IPS DF 6.9 (cell line): ENCODE measurements at regions not wholly inside any gene's neighbourhood (a gene's known extent, or its start where the extent isn't known, plus 50 kb on each side); places are given as distances from the start of the nearest gene placed in this dataset.

ENCODE experiments used
- DNase-seq: peaks from one replicate; pipeline ENCODE4 v3.0.0-alpha.2; 2013; ENCODE audit warnings: low read depth, low spot score
- H3K27ac ChIP-seq: one replicate; pipeline ENCODE4 v1.5.1; 2013; ENCODE audit warnings: low read length, control low read depth
- H3K27me3 ChIP-seq: 2 replicates; pipeline ENCODE4 v1.6.1; 2013; ENCODE audit warnings: mild to moderate bottlenecking, low read length; ENCODE audit not compliant: control insufficient read depth, insufficient read depth
- H3K36me3 ChIP-seq: 2 replicates; pipeline ENCODE4 v1.6.1; 2013; ENCODE audit warnings: low read length; ENCODE audit not compliant: control insufficient read depth, insufficient read depth
- H3K4me1 ChIP-seq: 2 replicates; pipeline ENCODE4 v1.6.1; 2013; ENCODE audit warnings: low read length; ENCODE audit not compliant: control insufficient read depth, insufficient read depth
- H3K4me3 ChIP-seq: 2 replicates; pipeline ENCODE4 v1.5.1; 2013; ENCODE audit warnings: mild to moderate bottlenecking, low read length
- H3K9me3 ChIP-seq: 2 replicates; pipeline ENCODE4 v1.6.1; 2013; ENCODE audit warnings: low read length, inconsistent platforms; ENCODE audit not compliant: control insufficient read depth, insufficient read depth
- WGBS: extraction: QIAGEN DNeasy Blood & Tissue Kit; methylation state at CpG from one replicate; pipeline ENCODE4 v1.1.7; 2013; ENCODE audit warnings: mixed read lengths, missing lambda C conversion rate; ENCODE audit not compliant: insufficient read length, insufficient coverage; 5-methylcytosine and 5-hydroxymethylcytosine counted together

DNA sequence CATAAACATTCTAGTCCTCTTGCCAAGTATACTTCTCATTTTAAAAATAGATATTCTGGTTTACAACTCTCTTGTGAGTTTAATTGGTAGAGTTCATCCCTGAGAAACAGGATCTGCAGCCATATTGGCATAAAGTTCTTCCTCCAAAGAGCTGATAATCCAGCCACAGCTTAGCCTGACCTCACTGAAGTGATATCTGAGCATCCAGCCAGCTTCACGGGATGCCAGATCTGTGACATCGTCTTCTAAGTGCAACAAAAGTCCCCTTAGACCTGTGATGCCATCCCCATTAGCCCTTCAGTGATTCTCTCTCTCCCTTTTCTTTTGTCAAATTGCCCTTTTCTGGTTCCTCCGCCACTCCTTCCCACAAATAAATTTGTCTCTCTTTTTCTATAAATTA lies 180.6 kb upstream of the STXBP5 start:
- Histone ChIP-seq H3K27ac (no peak overlapping the region), H3K4me1 (no peaks in the 10 kb centered on the region), H3K27me3 (no peaks in the 10 kb centered on the region), H3K9me3 (no peaks in the 10 kb centered on the region), H3K4me3 (no peak overlapping the region), H3K36me3 (no peaks in the 10 kb centered on the region)
- WGBS = 100% methylated on average over 1 of the region's 3 CpGs
- DNase-seq = no peak

DNA sequence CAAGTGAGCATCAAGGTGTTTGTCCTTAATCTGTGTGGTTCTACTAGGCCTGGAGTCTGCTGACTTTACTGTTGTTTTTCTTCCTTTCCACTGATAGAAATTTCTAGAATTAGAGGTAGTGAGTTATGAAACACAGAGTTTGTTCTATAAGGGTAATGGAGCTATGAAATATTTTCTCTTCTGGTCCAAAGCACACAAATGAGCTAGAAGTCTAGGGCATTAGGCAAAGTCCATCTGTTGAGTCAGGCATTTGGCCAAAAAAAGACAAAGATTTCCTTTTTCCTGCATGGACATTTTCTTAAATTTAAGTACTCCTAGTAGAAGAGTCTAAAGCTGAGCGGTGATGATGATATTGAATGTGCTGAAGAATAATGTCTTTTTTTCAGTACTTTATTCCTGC lies 174.3 kb upstream of the STXBP5 start:
- no peaks in the 10 kb centered on the region for H3K36me3 ChIP-seq
- no peaks in the 10 kb centered on the region for H3K27me3 ChIP-seq

DNA sequence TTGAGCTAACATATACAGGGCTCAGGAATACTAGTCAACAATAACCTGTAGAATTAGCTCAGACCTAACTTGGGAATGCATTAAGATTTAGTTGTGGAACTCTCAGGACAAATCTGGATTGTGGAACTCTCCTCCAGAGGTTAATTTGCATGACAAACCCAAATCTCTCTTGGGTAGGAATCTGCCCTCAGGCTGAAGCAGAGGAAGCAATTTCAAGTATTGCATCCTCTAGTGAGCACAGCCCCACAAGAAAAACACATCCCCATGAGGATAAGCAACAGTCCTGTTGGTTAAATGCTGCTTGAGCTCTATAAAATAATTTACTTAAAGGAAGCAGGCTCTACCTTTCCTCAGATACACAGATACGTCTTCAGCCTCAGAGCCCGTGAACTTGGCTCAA lies 170.9 kb upstream of the STXBP5 start:
- Histone ChIP-seq H3K27me3 (no peaks in the 10 kb centered on the region), H3K36me3 (no peaks in the 10 kb centered on the region), H3K9me3 (no peaks in the 10 kb centered on the region), H3K27ac (no peak overlapping the region), H3K4me1 (peaks cover 2% of the 10 kb centered on the region), H3K4me3 (no peak overlapping the region)
- peak; percentile 31 for DNase-seq
- WGBS = no CpG with 5 or more reads among the region's 2 CpGs

More for the DNA sequence above, 174.3 kb upstream of the STXBP5 start:
- Histone ChIP-seq H3K9me3 (no peaks in the 10 kb centered on the region), H3K4me1 (peaks cover 2% of the 10 kb centered on the region), H3K4me3 (no peak overlapping the region), H3K27ac (no peak overlapping the region)
- no peak for DNase-seq
- WGBS = no CpG with 5 or more reads among the region's 1 CpG

DNA sequence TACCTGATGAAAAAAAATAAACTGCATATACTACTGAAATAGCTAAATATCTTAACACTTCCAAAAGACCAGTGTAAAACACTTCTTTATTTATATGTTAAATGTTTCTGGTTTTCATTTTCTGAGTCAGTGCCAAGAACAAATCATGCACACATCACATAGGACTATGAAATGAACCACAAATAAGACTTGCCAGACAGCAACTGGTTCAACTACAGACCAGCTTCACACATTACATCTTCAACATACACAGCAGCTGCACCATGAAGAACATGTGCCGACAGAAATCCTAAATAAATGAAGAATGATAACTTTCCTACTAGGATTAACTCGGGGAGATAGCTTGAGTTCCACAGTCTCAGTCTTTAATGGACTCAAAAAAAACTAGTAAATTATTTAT lies 168.3 kb upstream of the STXBP5 start:
- DNase-seq = no peak
- Histone ChIP-seq H3K36me3 (no peaks in the 10 kb centered on the region), H3K27me3 (no peaks in the 10 kb centered on the region), H3K27ac (no peak overlapping the region), H3K9me3 (no peaks in the 10 kb centered on the region), H3K4me1 (peaks cover 2% of the 10 kb centered on the region), H3K4me3 (no peak overlapping the region)
- no CpG with 5 or more reads among the region's 2 CpGs for WGBS

DNA sequence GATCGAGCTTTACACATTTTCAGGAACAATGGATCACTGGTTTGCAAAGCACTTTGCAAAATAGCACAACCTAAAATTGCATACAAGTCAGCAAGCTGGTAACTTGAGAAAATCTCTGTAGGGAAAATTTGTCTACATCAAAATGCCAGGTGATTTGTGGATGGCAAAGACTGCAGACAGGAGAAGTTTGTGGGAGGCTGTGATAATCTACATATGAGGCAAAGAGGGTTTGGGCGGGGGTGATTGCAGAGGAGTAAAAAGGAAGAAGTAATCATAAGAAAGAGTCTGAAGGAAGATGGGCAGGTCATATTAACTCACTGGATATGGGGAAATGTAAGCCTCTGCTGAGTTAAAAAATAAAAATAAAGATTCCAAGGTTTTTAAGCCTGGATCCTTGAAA lies 166.3 kb upstream of the STXBP5 start:
- Histone ChIP-seq H3K9me3 (no peaks in the 10 kb centered on the region), H3K36me3 (no peaks in the 10 kb centered on the region), H3K27ac (no peak overlapping the region), H3K27me3 (no peaks in the 10 kb centered on the region), H3K4me3 (no peak overlapping the region), H3K4me1 (peaks cover 2% of the 10 kb centered on the region)
- no CpG with 5 or more reads among the region's 2 CpGs for WGBS
- DNase-seq = no peak

DNA sequence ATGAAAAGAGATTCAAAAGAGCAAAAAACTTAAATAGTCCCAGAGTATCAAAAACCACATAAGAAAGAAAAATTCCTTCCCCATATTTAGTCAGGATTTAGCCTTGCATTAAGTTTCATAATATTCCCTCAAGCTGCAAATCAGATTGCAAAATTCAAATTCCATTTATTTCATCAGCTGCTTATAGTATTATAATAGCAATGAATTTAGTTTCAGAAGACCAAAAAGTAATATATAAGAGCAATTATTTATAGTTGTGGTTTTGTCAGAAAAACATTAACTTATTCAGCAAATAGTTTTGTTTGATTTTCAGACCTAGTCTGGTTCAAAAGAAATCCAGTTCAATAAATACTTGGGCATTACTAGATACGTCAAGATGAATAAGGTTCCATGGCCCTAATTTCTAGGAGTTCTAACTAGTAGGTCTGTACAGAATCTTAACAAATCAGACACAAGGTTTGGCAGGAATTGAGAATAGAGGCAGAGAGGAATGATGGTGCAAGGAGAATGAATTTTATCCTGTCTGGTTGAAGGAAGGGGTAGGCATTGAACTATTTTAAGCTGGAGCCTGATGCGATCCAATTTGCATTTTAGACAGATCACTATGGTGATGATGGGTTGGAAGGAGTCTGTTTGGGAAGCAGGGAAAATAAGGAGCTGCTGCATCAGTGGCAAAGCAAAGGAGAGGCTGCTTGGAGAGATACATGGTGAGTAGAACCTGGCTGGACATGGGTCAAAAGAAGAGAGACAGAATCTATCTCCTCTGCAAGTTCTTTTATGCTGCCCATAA lies 163.9 kb upstream of the STXBP5 start:
- Histone ChIP-seq H3K9me3 (no peaks in the 10 kb centered on the region), H3K4me3 (no peak overlapping the region), H3K27me3 (no peaks in the 10 kb centered on the region), H3K27ac (no peak overlapping the region), H3K4me1 (no peaks in the 10 kb centered on the region), H3K36me3 (no peaks in the 10 kb centered on the region)
- no CpG with 5 or more reads among the region's 2 CpGs for WGBS
- no peak for DNase-seq

DNA sequence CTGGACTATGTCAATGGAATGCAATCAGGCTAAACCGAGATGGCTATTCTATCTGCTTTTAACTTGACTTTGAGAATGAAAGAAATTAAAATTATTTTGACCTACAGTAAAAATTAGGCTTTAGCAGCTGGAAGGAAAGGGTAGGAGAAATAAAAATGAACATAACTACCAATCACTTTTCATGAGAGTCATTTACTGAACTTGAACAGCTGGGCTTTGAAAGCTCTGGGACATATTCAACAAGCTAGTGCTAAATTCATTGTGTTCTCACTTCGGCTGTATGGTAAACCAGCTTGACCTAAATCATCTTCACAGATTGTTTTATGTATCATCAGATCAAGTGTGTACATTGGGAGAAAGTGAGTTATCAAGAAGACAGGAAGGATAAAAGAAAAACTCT lies 161.5 kb upstream of the STXBP5 start:
- no CpG with 5 or more reads among the region's 2 CpGs for WGBS

DNA sequence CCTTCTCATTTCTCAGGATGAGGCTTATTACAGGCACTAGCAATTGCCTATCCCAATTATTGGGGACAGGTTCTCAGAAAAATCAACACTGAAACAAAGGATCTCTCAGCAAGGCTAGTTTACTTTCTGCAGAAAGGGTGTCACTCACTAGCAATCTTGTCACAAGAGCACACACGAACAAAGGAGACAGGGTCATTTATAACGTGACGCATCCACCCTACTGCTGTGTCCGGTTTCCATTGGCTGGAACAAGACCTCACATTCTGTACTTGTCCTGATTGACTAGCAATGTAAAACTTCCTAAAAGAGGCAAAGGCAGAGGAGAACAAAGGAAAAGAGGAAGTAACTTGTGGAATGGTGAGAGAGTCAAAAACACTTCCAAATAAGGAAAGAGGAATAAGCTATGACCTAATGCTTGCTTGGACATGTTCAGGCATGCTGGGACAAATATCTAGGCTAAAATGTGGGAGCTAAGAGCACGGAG lies 160.2 kb upstream of the STXBP5 start:
- no peaks in the 10 kb centered on the region for H3K27me3 ChIP-seq
- H3K4me1 ChIP-seq = no peaks in the 10 kb centered on the region
- no peak for DNase-seq
- no peaks in the 10 kb centered on the region; the same call in 1 of the 2 replicates for H3K9me3 ChIP-seq
- H3K4me3 ChIP-seq = no peak overlapping the region
- H3K36me3 ChIP-seq = no peaks in the 10 kb centered on the region
- no peak overlapping the region for H3K27ac ChIP-seq
- WGBS = no CpG with 5 or more reads among the region's 5 CpGs

More for the DNA sequence above, 161.5 kb upstream of the STXBP5 start:
- Histone ChIP-seq H3K27me3 (no peaks in the 10 kb centered on the region), H3K27ac (no peak overlapping the region), H3K9me3 (no peaks in the 10 kb centered on the region; the same call in 1 of the 2 replicates), H3K36me3 (no peaks in the 10 kb centered on the region), H3K4me3 (no peak overlapping the region), H3K4me1 (no peaks in the 10 kb centered on the region)
- no peak for DNase-seq

DNA sequence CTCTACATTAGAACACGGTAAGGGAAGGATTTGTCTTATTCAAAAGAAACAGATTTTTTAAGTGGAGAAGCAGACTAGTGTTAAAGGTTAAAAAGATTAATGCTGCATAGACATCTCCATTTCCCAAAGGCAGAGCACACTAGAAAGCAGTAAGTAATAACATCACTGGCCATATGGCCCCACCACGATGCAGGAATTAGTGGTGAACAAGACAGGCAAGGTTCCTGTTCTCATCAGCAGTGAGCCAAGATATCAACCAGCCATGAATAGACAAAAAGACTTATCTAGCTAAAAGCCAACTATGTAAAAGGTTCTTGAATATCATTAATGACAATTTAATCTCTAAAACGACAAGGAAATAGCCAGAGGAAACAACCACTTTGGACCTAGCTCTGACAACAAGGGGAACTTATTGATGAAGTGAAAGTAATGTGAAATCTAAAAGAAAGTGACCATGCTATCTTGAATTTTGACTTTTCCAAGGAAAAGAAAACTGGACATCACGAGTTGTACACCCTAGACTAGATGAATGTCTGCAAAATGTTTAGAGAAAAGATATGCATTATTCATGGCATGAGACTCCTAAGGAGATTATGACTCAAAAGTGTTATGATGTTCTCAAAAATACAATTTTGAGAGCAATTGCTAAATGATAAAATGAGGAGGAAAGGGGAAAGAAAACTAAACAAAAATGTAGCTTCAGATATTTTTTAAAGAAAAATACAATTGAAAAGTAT lies 157.9 kb upstream of the STXBP5 start:
- Histone ChIP-seq H3K36me3 (no peaks in the 10 kb centered on the region), H3K27me3 (no peaks in the 10 kb centered on the region), H3K4me3 (no peak overlapping the region), H3K4me1 (no peaks in the 10 kb centered on the region), H3K9me3 (no peaks in the 10 kb centered on the region; the same call in 1 of the 2 replicates), H3K27ac (no peak overlapping the region)
- no CpG with 5 or more reads among the region's 4 CpGs for WGBS
- DNase-seq = no peak

DNA sequence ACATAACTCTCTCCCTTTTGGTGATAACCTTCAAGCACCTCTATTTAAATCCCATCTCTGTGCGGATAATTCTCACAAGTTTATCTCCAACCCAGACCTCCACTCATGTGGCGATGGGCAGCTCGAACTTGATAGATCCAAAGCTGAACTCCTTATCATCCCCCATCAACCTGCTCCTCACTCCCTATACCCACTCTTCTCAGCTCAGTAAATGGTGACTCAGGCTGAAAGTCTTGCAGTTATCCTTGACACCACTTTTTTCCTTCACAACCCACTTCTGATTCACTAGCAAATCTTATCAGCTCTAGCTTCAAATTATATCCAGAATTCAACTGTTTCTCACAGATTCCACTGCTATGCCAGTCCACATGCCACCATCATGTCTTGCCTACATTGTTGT lies 155.3 kb upstream of the STXBP5 start:
- Histone ChIP-seq H3K9me3 (no peaks in the 10 kb centered on the region; the same call in 1 of the 2 replicates), H3K27ac (no peak overlapping the region), H3K36me3 (no peaks in the 10 kb centered on the region), H3K27me3 (no peaks in the 10 kb centered on the region), H3K4me1 (peaks cover 3% of the 10 kb centered on the region; the same call in 1 of the 2 replicates), H3K4me3 (no peak overlapping the region)
- no peak for DNase-seq
- WGBS = no CpG with 5 or more reads among the region's 3 CpGs
